Right kidney (tissue), 1 donor: ENCODE measurements at regions not wholly inside any gene's neighbourhood (a gene's known extent, or its start where the extent isn't known, plus 50 kb on each side); places are given as distances from the start of the nearest gene placed in this dataset.

Experiments used
- DNase-seq: peaks from one replicate; pipeline ENCODE4 v3.0.0-alpha.2; 2016

DNA sequence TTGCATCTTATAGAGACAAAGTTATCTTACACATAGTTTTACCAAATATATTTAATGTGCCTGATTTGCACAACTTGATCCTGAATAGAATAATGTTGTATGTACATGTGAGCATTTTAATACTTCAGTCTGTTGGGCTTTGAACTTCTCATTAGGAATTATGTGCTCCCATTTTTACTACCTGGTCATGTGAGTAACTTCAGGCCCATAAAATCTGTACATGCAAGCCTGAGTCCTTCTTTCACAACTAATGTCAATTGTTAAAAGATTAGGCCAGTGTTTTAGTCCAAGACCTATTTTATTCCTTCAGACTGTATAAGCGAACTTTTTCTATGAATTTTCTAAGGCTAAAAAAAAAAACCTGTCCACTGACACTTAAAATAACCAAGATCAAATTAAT is 715.4 kb downstream of the CDH8 start:
- DNase-seq = no peak

DNA sequence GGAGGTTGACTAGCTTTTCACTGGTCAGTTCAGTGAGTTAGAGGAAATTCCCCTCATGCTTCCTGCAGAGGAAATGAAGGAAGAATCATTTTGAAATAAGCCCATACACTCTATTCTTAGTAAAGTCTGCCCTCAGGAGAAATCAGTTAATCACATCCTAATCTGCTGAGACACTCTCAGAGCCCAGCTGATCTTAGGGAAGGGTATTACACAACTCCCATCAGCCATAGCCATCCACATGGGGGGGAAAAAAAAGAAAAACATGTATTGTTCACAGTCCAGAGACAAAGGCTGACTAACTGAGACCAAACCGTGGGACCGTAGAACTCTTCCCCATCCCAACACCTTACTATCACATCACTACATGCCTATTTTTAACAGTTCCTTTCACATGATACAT is 722.3 kb downstream of the CDH8 start:
- DNase-seq = no peak

DNA sequence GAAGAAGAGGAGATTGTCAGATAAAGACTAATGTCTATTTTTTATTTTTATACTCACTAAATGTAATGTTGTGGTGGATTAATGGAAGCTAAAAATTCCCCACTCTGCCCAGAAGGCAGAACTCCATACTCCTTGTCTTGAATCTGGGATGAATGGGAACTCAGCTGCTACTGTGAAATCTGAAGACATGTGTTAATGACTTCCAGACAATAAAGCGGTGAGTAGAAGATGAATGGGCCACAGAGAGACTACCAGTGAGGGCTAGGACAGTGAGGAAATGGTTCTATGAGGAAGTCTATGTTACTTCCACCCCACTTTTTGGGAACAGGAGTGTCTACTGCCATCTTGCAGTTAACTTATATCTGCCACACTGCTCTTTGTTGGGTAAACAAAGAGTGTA is 726.9 kb downstream of the CDH8 start:
- no peak for DNase-seq

DNA sequence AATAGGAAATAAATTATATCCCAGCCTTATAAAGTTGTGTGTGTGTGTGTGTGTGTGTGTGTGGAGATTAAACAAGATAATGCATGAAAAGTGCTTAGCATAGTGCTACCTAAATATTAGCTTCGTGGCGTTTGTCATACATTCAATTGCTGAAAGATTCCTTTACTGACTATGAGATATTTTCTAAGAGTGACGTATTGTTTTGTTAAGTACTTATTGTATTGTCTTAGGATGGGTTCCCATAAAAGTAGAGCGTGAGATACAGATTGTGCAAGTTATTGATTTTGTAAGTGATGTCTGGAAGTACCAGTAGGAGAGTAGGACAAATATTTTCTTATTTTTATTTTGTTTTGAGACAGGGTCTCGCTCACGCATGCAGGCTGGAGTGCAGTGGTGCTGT is 730.0 kb downstream of the CDH8 start:
- no peak for DNase-seq

DNA sequence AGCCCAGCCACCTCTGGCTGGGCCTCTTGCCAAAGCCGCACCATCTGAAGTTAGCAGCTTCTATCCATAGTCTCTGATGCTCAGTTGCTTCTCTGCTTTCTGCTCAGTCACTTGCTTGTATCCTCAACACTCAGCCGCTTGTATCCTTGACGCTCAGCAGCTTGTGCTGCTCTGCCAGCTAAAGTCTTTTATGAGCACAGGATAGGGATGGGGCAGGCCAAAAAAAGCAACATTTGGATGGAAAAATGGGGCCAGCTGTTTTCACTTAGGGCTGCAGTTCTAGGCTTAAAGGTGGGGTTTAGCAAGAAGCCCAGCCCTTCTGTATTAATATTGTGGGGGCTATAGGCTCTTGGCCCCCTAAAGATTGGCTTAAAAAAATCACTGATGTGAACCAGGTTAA is 739.4 kb downstream of the CDH8 start:
- DNase-seq = no peak

DNA sequence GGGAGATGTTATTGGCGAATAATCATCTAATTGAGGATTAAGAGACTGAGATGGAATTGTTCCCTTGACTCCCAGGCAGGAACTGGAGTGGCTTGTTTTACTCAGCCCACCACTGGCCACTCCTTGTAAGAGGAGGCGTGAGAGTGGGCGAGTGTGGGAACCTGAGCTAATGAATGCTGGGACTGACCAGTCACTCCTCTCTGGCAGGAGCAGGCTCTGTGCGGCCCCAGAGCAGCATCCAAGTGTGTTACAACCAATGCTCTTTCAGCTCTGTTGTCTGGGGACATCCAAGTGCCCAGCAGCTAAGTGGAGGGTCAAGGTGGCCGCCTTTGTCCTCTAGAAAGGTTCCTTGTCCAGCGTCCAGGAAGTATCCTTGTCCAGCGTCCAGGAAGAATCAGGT is 739.9 kb downstream of the CDH8 start:
- DNase-seq = no peak

DNA sequence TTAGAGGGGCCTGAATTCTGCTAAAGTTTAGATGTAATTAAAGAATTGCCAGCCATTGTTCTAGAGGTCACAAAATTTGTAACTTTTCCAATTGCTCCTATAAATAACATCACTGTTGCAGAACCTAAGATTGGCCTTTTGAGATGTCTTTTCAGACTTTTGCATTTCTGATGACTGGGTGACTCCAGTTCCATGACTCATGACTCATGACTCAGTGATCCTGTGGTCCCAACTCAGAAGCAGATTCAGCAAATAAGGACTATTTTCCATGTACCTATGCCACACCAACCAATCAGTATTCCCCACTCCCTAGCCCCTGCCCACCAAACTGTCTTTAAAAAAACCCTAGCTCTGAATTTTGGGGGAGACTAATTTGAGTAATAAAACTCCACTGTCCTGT is 740.9 kb downstream of the CDH8 start:
- no peak for DNase-seq

DNA sequence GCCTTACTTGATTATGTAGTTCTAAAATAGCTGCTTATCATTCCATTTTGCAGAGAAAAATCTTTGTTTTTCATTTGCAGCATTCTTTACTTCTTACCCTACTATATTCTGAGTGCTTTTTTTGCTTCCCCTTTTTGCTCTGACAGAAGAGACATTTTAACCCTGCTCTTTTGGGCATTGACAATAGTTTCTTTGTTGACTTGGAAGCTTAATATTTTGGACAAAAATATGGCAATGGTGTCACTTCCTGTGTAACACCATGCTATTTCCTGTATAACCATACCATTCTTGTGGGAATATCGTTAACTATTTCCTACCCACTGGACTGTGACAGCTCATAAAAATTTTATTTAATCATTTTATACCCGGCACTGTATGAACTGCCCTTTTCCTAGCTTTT is 747.1 kb downstream of the CDH8 start:
- DNase-seq = no peak

DNA sequence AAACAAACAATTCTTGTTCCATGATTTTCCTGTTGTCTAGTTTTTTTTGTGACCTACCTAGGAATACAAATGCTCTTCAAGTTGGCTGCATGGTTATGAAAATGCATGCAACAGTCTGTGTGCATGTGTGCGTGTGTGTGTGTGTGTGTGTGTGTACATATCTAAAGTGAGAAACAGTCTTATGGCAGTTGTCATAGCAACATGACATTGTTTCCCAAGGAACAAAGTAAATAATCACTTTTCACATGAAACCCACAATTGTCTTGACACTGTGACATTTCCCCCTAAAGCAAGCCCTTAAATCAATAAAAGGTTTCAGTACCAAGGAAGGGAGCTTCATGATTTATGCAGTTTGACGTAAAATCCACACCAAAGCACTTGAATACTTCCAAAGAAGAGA is 758.4 kb downstream of the CDH8 start:
- no peak for DNase-seq

DNA sequence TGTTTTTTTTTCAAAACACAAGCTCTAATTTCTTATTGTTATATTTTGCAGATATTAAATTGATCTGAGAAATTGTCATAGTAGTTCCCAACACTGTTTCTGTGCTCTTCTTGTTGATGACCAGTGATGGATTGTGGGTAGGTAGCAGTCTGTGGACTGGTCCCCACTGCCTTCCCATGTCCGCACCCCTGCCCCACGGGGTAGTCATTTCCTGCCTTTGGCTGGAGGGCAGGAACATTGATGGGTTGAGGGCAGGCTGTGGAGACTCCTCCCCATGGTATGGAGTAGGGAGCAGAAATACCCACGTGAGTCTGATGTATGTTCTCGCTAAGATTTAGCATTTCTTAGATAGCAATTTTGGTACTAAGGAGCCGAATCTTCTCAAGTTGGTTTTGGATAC is 762.0 kb downstream of the CDH8 start:
- DNase-seq = no peak

DNA sequence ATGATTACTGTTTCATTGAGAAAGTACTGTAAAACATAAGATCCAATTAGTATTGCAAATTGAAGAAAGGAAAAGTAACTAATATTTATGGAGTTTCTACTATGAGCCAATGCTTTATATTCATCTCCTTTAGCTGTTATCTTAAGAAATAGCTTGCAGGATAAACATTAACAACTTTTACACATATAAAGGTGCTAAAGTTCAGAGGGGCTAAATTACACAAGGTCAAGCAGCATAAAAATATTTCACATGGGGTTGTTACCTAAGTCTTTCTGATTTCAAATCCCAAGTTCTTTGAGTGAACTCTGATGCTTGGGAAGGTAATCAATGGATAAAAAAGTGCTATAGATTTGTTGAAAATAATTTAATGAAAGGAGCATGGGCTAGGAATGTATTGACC is 765.5 kb downstream of the CDH8 start:
- DNase-seq = no peak

DNA sequence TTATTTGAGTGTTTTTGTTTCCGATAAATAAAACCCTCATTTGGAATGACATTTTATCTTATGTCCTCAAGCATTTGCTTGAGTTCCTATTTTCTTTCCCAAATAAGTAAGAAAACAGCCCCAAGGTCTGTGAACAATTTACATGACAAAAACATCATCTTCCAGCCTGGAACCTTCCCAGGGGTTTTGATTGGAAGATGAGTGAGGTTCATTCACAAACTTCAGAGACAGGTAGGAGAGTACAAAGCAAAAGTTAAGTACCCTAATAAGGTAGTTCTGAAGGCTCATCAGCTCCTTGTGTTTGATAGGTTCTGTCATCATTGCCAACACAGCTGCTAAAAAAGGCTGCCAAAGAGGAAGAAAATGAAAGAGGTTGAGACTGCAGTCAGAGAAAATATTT is 772.8 kb downstream of the CDH8 start:
- no peak for DNase-seq

DNA sequence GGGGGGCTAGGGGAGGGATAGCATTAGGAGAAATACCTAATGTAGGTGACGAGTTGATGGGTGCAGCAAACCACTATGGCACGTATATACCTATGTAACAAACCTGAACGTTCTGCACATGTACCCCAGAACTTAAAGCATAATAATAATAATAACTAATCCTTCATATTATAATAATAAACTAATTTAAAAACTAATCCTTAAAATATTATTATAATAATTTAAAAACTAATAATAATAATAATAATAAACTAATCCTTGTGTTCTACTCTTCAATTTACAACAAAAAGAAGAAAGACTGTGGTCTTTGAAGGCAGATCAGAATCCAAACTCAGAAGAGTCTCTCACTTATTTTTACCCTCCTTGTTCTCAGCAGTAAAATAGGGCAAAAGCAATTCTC is 774.9 kb downstream of the CDH8 start:
- DNase-seq = no peak

DNA sequence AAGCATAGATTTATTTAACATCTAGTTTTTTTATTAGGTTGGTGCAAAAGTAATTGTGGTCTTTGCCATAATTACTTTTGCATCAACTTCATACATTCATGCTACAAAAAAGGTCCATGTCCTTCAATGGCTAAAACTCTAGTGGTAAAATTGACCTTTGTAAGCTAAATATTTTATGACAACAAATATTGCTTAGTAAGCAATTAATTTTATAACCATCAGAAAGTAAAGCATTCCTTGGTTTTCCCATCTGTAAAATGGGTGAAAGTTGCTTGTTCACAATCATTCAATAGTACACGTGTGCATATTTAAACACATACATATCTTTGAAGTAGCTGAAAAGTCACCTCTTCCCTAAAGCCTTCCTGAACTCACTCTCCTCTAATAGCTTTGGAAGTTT is 789.6 kb downstream of the CDH8 start:
- no peak for DNase-seq

DNA sequence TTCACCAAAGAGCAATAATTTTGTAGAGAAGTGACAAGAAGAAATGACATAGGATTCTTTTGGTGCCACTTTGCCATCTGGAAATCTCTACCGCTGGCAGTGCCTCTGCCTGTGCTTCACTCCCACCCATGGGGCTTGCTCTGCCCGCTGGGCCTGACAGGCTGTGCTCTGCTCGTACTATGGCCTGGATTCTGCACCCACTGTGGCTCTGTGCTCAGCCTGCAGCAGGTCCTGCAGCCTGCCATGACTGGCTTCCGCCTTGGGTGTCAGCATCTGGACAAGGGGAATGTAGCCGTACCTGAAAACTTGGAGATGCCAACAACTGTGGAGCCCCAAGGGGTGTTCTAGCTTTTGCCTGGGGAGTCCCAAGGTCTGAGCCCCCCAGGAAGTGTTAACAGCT is 792.3 kb downstream of the CDH8 start:
- DNase-seq = no peak

DNA sequence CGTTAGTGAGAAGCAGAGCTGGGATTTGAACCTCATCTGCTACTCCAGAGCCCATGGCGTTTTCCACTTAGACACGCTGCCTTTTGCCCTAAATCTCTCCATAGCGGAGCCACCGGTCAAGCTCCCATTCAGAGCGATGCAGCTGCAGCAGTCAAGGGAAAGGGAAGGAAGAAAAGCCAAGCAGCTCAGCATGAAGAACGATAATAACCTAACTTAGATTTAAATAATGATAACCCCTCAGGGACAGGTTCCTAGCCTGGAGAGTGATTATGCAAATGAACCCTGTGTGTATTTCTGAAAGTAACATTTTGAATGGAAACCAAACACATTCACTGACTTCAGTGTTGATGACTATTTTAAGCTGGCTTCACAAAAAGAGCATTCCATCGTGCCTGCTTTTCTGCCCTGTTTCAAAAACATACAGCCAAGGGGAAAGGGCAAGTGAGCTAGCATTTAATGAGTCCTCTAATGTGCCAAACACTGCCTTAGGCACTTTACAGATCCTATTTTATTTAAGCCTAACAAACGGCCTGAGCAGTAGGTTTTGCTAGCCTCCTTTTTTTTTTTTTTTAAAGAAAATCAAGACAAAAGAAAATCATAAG is 798.3 kb downstream of the CDH8 start:
- no peak for DNase-seq

DNA sequence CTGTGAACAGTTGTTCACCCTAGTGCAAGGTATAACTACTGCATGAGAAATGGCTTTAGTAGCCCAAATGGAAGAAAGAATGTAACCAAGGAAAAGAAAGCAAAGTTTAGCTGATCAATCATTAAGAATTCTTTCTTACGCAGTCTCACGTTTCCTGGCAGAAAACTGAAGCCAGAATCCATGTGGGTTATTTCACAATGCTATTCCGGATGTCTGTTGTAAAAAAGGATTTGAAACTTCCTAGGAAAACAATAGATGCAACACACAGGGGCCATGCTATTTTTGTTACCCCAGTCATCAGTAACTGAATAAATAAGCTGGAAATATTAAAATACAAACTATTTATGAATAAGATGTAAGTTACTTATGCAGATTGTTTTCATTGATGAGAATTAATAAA is 802.5 kb downstream of the CDH8 start:
- DNase-seq = no peak

DNA sequence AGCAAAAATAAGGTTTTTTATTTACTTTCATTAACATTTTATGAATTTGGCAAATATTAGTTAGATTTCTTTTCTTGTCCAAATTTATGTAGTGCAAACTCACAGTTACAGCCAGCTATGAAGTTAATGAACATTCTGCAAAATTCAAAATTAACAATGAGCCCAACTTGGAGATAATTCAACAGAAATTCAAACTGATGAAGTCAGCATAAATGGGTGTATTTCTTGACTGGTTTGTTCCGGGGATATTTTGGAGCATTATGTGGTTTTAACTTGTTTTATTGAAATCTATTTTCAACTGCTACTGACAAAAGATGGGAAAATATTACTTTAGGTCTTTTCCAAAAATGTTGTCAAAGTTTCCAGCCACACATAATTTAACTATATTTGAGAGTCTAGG is 807.9 kb downstream of the CDH8 start:
- DNase-seq = no peak

DNA sequence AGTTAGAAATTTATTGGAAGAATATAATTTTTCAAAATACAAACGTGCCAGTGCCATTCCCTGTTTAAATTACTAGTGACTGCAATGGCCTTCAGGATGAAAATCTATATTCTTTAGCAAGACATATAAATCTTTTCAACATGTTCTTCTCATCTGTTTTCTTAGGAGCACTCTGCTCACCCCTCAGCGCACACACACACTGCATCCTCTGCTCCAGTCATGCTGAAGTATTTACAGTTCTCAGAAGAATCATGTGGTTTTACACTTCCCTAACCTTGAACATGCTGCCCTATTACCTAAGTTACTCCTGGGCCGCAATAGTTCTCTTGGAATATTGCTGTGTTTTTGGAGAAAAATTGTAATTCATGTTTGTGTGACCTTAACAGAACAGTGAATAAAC is 820.6 kb downstream of the CDH8 start:
- DNase-seq = no peak

DNA sequence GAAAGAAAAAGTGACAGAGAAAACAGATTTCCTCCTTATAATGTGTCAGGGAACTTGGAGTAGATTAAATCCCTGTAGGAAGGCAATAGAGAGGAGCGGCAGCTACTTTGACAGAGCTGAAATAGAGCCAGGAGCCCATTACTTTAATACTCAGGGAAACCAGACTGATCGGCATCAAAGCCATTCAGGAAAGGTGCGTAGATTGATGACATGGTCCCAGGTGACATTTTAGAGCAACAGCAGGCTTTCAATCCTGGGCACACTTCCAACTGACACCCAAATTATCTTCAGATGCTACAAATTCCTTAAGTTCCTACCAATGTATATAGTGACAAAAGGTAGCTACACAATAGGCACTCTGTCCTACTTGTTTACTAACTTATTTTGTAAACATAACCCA is 821.5 kb downstream of the CDH8 start:
- DNase-seq = no peak

DNA sequence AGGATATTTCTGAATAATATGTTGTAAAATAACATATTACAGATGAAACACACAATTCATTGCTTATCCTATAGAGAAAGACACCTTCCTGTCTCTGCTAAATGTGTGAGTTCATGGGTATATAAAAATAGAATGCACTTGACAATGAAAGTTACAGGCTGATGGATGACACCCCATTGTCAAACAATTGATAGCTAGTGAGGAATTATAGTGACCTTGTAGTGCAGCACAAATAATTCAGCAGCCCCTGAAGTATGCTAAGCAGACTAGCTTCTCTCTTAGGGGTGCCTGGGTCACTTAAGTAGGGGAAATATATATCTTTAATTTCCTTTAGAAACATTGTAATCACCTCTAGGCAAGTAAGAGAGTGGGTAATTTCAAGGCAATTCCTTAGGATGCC is 826.2 kb downstream of the CDH8 start:
- DNase-seq = no peak

DNA sequence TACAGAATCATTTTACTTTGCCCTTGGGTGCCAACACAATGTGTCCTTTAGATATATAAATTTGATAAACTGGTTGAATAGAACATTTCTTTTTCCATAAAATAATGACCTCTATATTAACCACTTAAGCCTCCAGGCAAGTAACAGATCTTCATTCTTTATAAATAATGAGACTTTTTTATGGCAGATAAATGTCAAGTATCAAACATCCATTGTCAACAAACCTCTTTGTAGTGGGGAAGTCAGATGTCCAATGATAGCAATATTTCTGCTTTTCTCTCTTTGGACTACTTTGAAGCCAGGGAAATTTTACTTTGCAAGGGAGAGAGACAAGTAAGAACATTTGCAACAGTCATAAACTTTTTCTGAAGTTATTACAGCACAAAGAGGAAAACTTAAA is 841.2 kb downstream of the CDH8 start:
- no peak for DNase-seq

DNA sequence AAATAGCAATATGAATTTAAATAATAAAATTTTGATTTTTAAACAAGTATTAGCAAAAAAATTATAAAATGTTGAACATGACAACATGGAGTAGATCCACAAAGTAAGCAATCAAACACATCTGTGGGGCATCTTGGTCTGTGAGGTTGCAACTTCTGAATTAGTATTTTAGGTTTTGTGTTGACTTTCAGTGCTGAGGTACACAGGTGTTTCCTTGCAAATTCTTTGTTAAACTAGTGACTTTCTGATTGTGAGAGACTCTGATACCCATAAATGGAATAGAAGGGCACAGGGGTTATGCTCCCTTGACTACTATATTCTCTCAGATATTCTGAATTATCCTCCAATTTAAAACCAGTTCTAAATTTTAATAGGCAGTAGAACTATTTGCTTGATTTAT is 841.7 kb downstream of the CDH8 start:
- no peak for DNase-seq

DNA sequence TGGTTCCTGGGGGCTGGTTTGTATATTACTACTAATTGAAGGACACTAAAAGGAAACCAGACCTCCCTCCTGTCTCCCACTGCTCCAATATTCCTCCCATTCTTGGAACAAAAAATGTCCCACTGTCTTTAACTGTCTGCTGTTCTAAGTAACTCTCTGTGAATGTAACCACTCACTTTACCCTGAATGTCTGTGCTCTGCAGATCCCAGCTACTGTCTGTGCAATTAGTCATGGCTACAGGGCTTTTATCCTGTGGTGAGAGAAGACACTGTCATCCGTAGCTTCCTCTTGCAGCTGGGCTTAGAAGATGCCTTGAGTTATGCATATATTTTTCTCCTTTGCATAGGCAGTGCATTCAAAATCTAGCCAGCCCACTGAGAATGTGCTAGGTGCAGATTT is 853.8 kb downstream of the CDH8 start:
- no peak for DNase-seq

DNA sequence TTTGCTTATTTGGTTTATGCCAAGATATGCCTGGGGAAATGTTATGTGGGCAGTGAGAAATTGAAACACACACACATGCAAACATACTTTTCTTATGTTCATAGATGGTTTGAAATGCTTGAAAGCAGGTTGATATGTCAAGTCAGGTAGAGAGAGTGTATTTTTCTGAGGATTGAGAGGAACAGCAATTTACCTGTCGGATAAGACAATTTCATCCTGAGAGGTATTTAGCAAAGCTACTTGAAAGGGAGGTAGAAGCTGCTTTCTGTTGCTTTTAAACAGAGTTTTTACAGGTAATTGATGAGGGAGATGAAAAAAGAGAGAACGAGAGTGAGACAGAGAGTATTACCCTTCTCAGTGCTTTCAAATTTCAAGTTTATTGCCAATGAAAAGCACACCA is 854.3 kb downstream of the CDH8 start:
- no peak for DNase-seq

DNA sequence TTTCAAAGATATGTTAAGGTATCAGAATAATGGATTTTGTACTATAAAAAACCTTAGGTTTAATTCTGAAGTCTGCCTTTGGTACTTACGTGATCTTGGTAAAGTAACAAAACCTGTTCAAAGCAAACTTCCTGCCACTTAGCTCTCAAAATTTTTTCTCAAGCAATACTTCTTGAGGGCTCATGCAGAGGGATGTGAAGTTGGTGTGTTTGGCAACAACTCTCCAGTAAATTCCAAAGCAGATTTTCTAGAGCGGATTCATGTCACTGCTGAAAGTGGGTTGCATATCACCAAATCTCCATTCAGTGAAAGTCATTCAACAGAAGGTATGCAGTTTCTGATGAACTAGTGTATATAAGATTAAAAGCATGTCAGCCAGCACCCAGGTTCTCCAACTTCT is 856.7 kb downstream of the CDH8 start:
- DNase-seq = no peak
